ENCODE measurements at regions not wholly inside any gene's neighbourhood (a gene's known extent, or its start where the extent isn't known, plus 50 kb on each side); places are given as distances from the start of the nearest gene placed in this dataset.

DNA sequence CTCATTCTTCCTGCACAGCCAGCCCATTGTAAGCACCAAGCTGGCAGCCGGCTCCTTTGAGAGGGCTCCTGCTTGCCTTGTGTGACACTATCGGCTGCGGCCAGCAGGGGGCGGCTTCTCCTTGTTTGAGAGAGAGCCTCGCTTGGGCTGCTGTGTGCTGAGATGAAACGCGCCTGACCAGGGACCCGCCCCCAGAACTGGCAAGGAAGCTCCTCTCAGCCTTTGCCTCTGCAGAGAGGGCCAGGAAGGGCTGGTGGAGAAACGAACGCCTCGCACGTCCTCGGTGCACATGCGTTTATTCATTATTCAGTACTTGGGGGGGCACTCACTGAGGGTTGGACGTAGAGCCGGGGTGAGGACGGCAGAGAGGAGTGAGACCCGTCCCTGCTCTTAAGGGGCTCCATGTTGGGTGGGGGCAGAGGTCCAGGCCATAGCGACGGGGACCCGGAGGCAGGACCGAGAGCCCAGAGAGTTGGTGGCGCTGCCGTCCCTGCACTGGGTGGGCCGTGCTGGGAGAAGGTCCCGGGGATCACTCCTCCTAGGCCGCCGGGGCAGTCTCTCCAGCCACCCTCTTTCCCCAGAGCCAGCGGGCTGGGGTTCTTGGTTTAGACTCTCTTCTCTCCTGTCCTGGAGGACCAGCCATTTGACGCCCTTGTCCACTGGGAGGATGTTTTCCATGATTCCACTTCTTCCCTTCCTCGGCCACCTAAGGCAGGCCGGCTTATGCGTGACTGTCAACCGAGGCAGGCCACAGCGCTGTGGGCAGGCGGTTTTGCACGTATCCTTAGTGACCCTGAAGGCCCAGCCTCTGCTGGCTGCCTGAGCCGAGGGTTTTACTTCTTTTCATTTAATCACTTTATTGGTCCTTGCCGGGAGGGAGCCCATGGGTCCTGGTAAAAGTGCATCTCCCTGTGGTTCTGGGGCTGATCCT, 174.5 kb downstream of the KATNAL1 start:
- intact Hi-C loops (cut with DNase I) = no loop called here
- no peak overlapping the region for H3K9ac ChIP-seq (ENCODE audit: low read length in 3 of 3)
- H3K9me3 ChIP-seq (ENCODE audit: control insufficient read depth in 2 of 3, insufficient read depth in 1 of 3, low read length in 3 of 3) = no peaks in the 10 kb centered on the region
- H3K27me3 ChIP-seq (ENCODE audit: control insufficient read depth, insufficient read depth, low read length) = no peaks in the 10 kb centered on the region
- H3K36me3 ChIP-seq (ENCODE audit: control insufficient read depth in 2 of 3, insufficient read depth in 3 of 3, low read length in 3 of 3) = no peaks in the 10 kb centered on the region
- DNase-seq (peak; percentile 95 to 98 (median 98)), FAIRE-seq (peak; percentile 13)
- peaks cover 0 to 3% (median 0%) of the 10 kb centered on the region in 3 donors for H3K4me1 ChIP-seq (ENCODE audit: control insufficient read depth in 2 of 3, insufficient read depth in 2 of 3, low read depth in 1 of 3, low read length in 3 of 3)
- H3K27ac ChIP-seq (ENCODE audit: low read depth in 2 of 2, low read length in 2 of 2) = no peak overlapping the region
- TF ChIP-seq, protein P1, sequence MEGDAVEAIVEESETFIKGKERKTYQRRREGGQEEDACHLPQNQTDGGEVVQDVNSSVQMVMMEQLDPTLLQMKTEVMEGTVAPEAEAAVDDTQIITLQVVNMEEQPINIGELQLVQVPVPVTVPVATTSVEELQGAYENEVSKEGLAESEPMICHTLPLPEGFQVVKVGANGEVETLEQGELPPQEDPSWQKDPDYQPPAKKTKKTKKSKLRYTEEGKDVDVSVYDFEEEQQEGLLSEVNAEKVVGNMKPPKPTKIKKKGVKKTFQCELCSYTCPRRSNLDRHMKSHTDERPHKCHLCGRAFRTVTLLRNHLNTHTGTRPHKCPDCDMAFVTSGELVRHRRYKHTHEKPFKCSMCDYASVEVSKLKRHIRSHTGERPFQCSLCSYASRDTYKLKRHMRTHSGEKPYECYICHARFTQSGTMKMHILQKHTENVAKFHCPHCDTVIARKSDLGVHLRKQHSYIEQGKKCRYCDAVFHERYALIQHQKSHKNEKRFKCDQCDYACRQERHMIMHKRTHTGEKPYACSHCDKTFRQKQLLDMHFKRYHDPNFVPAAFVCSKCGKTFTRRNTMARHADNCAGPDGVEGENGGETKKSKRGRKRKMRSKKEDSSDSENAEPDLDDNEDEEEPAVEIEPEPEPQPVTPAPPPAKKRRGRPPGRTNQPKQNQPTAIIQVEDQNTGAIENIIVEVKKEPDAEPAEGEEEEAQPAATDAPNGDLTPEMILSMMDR (IDR thresholded peaks at IDR 0.05; ENCODE audit: borderline replicate concordance, extremely low read depth, insufficient read depth) = peak; percentile 94
- no peak overlapping the region for H3K4me3 ChIP-seq (ENCODE audit: low read length in 3 of 3)

DNA sequence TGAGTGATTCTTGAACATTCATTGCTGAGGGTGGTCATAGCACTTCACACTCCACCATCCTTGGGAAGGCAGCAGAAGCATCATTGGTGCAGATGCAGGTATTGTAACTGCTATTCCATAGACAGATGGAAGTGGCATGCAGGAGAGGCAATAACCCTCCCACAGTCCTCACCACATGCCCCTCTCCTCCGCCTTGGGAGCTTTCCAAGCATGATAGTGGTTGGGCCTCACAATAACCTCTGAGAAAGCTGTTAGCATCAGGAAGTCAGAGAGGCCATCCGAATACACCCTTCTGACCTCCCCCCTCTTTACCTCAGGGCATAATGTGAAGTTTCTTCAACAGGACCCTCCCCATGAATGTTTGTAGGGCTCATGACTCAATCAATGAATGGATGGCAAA, 177.9 kb downstream of the KATNAL1 start:
- Histone ChIP-seq H3K9me3 (ENCODE audit: control insufficient read depth in 2 of 3, insufficient read depth in 1 of 3, low read length in 3 of 3) (no peaks in the 10 kb centered on the region), H3K4me3 (ENCODE audit: low read length in 3 of 3) (no peak overlapping the region), H3K36me3 (ENCODE audit: control insufficient read depth in 2 of 3, insufficient read depth in 3 of 3, low read length in 3 of 3) (no peaks in the 10 kb centered on the region), H3K4me1 (ENCODE audit: control insufficient read depth in 2 of 3, insufficient read depth in 2 of 3, low read depth in 1 of 3, low read length in 3 of 3) (peaks cover 0 to 3% (median 0%) of the 10 kb centered on the region in 3 donors), H3K27ac (ENCODE audit: low read depth in 2 of 2, low read length in 2 of 2) (no peak overlapping the region), H3K9ac (ENCODE audit: low read length in 3 of 3) (no peak overlapping the region), H3K27me3 (ENCODE audit: control insufficient read depth, insufficient read depth, low read length) (no peaks in the 10 kb centered on the region)
- TF ChIP-seq, protein P1 (IDR thresholded peaks at IDR 0.05; ENCODE audit: borderline replicate concordance, extremely low read depth, insufficient read depth) = no peak
- DNase-seq (no peak), FAIRE-seq (no peak)
- intact Hi-C loops (cut with DNase I) = no loop called here

DNA sequence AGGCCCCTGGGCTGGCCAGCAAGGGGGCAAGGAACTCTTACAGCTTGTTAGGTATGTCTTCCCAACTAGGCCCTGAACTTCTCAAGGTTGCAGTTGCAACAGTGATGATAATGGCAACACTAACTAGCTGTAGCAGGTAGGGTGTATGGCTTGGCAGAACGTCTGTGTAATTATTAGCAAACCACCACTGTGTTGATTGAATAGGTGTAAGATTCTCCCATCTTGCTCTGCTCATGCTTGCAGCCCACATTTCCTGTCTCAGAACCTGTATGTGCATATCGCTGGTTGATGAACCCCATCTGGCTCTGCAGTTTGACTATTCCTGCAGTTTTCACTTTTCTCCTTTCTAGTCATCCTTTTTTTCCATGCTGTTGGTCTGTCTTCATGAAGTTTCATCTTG, 178.8 kb downstream of the KATNAL1 start:
- no peak overlapping the region for H3K27ac ChIP-seq (ENCODE audit: low read depth in 2 of 2, low read length in 2 of 2)
- FAIRE-seq (no peak), DNase-seq (no peak)
- intact Hi-C loops (cut with DNase I) = no loop called here
- TF ChIP-seq, protein P1 (IDR thresholded peaks at IDR 0.05; ENCODE audit: borderline replicate concordance, extremely low read depth, insufficient read depth) = no peak
- no peak overlapping the region for H3K4me3 ChIP-seq (ENCODE audit: low read length in 3 of 3)
- H3K9ac ChIP-seq (ENCODE audit: low read length in 3 of 3) = no peak overlapping the region
- no peaks in the 10 kb centered on the region for H3K27me3 ChIP-seq (ENCODE audit: control insufficient read depth, insufficient read depth, low read length)
- peaks cover 0 to 3% (median 0%) of the 10 kb centered on the region in 3 donors for H3K4me1 ChIP-seq (ENCODE audit: control insufficient read depth in 2 of 3, insufficient read depth in 2 of 3, low read depth in 1 of 3, low read length in 3 of 3)
- H3K36me3 ChIP-seq (ENCODE audit: control insufficient read depth in 2 of 3, insufficient read depth in 3 of 3, low read length in 3 of 3) = no peaks in the 10 kb centered on the region
- H3K9me3 ChIP-seq (ENCODE audit: control insufficient read depth in 2 of 3, insufficient read depth in 1 of 3, low read length in 3 of 3) = no peaks in the 10 kb centered on the region

Data from kidney (tissue), 13 donors.